Effector memory CD4-positive, alpha-beta T cell (primary cell): ENCODE measurements at regions not wholly inside any gene's neighbourhood (a gene's known extent, or its start where the extent isn't known, plus 50 kb on each side); places are given as distances from the start of the nearest gene placed in this dataset.
"Not testable (repeated sequence)": the region's sequence is repeated elsewhere in the genome, so short reads cannot be mapped to it uniquely, and the experiment has no call there.

Experiments used
- DNase-seq, 3 donors: peaks; one replicate each; pipeline ENCODE4 v3.0.0-alpha.2; 2020
- H3K27ac ChIP-seq: 2 replicates; pipeline ENCODE4 v1.7.0; 2013; ENCODE audit warnings: mild to moderate bottlenecking, low read length, moderate library complexity; ENCODE audit not compliant: insufficient read depth, poor library complexity, severe bottlenecking
- H3K27me3 ChIP-seq: replicated peaks from 2 replicates; pipeline ENCODE4 v1.7.0; 2013; ENCODE audit warnings: mild to moderate bottlenecking, low read length; ENCODE audit not compliant: insufficient read depth, control insufficient read depth, poor library complexity, severe bottlenecking
- H3K36me3 ChIP-seq: 2 replicates; pipeline ENCODE4 v1.7.0; 2013; ENCODE audit warnings: mild to moderate bottlenecking, low read length, moderate library complexity; ENCODE audit not compliant: control insufficient read depth, insufficient read depth
- H3K4me1 ChIP-seq: 2 replicates; pipeline ENCODE4 v1.7.0; 2013; ENCODE audit warnings: low read length, mild to moderate bottlenecking; ENCODE audit not compliant: control insufficient read depth, insufficient read depth, poor library complexity, severe bottlenecking
- H3K4me3 ChIP-seq: 2 replicates; pipeline ENCODE4 v1.7.0; 2013; ENCODE audit warnings: low read length, low read depth, mild to moderate bottlenecking; ENCODE audit not compliant: insufficient read depth, poor library complexity, severe bottlenecking
- H3K9me3 ChIP-seq: 2 replicates; pipeline ENCODE4 v1.7.0; 2013; ENCODE audit warnings: mild to moderate bottlenecking, low read length, moderate library complexity; ENCODE audit not compliant: control insufficient read depth

DNA sequence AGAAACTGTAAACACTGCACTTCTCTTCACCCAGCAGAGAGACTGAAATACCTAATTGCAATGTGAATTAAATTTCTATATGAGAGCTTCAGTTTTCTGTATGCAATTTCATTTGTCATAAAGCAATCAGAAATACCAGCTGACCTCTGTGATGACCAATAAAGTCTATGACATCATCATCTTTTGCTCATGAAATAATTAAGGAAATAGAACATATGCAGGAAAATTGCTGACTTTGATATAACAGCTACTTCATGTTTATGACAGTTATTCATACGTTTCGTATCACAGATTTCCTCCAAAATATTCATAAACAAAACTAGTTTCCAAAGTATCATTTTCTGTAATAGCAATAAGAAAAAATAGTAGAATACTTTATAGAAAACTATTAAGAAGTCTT lies 652.3 kb downstream of the SLCO4C1 start:
- Histone ChIP-seq H3K4me3 (no peak overlapping the region), H3K9me3 (no peaks in the 10 kb centered on the region), H3K27ac (no peak overlapping the region), H3K4me1 (no peaks in the 10 kb centered on the region), H3K36me3 (no peaks in the 10 kb centered on the region), H3K27me3 (no peaks in the 10 kb centered on the region)
- no peak for DNase-seq

DNA sequence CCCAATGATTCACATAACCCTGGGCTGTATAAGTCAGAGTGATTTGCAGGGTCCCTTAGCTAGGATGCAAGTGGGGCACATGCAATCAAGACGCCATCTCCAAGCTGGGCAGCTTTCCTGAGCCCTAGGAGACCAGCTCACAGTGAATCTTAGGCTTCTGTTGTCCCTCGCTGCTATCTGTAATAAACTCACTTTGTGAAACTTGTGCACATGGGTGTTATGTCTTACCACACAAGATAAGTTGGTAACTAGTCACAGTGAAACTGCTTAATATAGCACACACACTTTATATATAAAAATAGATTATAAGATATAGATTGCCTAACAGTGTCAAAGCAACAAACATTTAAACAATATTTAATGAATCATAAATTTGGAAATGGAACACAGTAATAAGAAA lies 658.5 kb downstream of the SLCO4C1 start:
- no peak for DNase-seq
- no peak overlapping the region for H3K4me3 ChIP-seq
- no peaks in the 10 kb centered on the region for H3K27me3 ChIP-seq
- no peaks in the 10 kb centered on the region for H3K9me3 ChIP-seq
- no peaks in the 10 kb centered on the region for H3K36me3 ChIP-seq
- no peaks in the 10 kb centered on the region for H3K4me1 ChIP-seq
- H3K27ac ChIP-seq = no peak overlapping the region

DNA sequence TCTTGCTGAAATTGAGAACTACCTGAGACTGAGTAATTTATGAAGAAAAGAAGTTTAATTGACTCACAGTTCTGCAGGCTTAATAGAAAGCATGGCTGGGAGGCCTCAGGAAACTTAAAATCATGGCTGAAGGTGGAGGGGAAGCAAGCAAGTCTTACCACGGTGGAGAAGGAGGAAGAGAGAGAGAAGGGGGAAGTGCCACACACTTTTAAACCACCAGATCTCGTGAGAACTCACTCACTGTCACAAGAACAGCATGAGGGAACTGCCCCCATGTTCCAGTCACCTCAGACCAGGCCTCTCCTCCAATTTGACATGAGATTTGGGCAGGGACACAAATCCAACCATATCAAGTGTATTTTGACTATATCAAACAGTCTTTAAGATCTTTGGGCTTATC lies 668.3 kb downstream of the SLCO4C1 start:
- not testable (repeated sequence) for H3K27ac ChIP-seq, H3K36me3 ChIP-seq, H3K4me3 ChIP-seq, DNase-seq, H3K27me3 ChIP-seq, H3K4me1 ChIP-seq, H3K9me3 ChIP-seq

DNA sequence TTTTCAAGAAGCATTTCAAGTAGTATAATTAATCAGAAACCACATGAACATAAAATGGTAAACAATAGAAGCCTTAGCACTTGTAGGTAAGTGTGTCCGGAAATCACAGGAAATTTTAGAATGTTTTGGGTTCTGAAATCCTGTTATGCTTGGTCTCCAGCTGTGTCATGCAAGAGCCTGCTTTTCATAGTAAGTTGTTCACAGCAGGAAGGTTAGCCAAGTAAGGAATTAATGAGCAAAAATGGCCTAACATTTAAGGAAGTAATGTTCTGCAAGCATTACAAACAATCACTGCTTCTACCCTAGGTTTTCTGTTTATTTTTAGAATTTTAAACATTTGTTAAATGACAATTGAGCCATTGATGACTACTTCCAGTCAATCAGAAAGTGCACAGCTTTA lies 669.5 kb downstream of the SLCO4C1 start:
- H3K36me3 ChIP-seq = no peaks in the 10 kb centered on the region
- H3K4me3 ChIP-seq = no peak overlapping the region
- H3K4me1 ChIP-seq = no peaks in the 10 kb centered on the region
- no peak for DNase-seq
- no peak overlapping the region for H3K27ac ChIP-seq
- no peaks in the 10 kb centered on the region for H3K9me3 ChIP-seq
- no peaks in the 10 kb centered on the region for H3K27me3 ChIP-seq

DNA sequence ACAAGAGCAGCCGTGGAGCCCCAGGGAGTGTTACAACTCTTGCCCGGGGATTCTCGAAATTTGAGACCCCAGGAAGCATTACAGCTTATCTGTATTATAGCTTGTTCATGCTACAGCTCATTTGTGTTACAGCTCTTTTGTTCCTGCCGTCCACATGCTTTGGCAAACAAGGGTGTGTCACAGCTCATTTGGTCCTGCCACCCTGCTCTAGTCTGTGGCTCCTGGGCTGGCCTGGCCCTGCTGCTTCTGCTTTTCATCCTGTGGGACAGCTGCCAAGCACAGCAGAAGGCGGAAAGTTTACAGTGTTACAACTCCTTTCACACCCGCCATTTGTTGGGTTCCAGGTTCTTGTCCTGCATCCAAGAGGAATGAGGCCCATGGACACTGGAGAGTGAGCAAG lies 685.0 kb downstream of the SLCO4C1 start:
- H3K27me3 ChIP-seq = no peaks in the 10 kb centered on the region
- no peak overlapping the region for H3K4me3 ChIP-seq
- H3K27ac ChIP-seq = no peak overlapping the region
- no peaks in the 10 kb centered on the region for H3K4me1 ChIP-seq
- H3K9me3 ChIP-seq = no peaks in the 10 kb centered on the region
- no peak for DNase-seq
- H3K36me3 ChIP-seq = no peaks in the 10 kb centered on the region

DNA sequence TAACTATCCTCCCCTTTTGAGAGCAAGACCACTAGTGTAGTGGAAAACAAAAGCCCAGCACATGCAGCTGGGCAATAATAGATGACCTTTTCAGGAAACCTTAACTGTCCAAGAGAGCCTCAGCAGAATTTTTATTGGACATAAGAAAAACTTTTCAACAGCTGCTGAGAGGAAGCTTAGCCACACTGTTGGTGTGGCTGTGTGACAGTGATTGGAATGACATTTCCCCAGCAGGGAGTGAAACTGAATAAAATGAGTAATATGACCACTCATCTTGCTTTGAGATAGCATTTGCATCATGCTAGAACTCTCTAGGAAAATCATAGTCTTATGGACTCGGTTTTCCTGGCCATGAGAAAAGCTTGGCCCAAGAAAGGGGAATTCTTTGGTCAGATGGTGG lies 687.8 kb downstream of the SLCO4C1 start:
- H3K9me3 ChIP-seq = no peaks in the 10 kb centered on the region
- no peaks in the 10 kb centered on the region for H3K36me3 ChIP-seq
- H3K4me1 ChIP-seq = no peaks in the 10 kb centered on the region
- no peak overlapping the region for H3K27ac ChIP-seq
- DNase-seq = no peak
- H3K27me3 ChIP-seq = no peaks in the 10 kb centered on the region
- no peak overlapping the region for H3K4me3 ChIP-seq

DNA sequence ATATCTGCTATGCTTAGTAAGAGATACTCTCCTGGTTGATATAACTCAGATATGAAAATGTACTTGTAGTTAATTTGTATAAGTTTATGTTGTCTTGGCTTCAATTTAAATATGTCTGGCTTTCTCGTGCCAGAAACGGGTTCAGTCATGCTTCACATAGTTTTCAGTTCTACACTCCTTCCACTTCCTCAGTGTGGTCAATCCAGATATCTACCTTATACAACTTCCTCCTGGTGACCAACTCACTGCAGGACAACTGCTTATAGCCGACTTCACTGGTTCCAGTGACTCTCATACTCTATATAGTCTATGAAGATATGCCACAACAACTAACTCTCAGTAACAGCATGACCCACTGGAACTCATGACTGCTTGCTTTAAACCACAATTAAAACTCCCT lies 690.4 kb downstream of the SLCO4C1 start:
- Histone ChIP-seq H3K36me3 (no peaks in the 10 kb centered on the region), H3K4me3 (no peak overlapping the region), H3K27me3 (no peaks in the 10 kb centered on the region), H3K4me1 (no peaks in the 10 kb centered on the region), H3K27ac (no peak overlapping the region), H3K9me3 (no peaks in the 10 kb centered on the region)
- no peak for DNase-seq

DNA sequence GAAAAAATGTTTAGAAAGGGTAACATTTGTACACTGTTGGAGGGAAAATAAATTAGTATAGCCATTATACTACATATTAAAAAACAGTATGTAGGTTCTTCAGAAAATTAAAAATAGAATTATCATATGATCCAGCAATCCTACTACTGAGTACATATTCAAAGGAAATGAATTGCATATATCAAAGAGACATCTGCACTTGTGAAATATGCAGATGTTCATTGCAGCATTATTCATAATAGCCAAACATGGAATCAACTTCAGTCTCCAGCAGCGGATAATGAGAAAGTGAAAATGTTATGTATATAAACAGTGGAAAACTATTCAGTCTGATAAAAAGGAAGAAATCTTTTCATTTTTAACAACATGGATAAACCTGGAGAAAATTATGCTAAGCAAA lies 695.5 kb downstream of the SLCO4C1 start:
- no peak overlapping the region for H3K4me3 ChIP-seq
- no peak for DNase-seq
- no peaks in the 10 kb centered on the region for H3K27me3 ChIP-seq
- no peak overlapping the region for H3K27ac ChIP-seq
- H3K4me1 ChIP-seq = no peaks in the 10 kb centered on the region
- H3K36me3 ChIP-seq = no peaks in the 10 kb centered on the region
- H3K9me3 ChIP-seq = no peaks in the 10 kb centered on the region

DNA sequence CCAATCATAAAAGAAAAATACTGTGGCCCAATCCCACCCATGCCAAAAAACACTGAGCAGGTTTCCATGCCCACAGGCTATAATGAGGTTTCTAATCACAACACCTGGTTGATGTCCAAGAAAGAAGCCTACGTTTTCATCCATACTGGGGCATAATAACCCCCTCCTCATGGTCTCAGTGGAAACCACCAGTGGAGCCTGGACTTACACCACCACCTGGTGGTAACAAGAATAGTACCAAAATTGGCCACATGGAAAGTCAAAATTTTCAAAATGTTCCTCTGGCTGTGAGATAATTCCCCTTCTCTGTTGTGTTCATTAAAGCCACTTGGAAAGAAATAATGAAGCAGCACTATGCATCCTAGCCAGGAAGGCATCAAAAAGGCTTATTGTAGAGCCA lies 687.3 kb upstream of the ST8SIA4 start:
- DNase-seq = no peak
- H3K9me3 ChIP-seq = no peaks in the 10 kb centered on the region
- no peaks in the 10 kb centered on the region for H3K4me1 ChIP-seq
- no peak overlapping the region for H3K27ac ChIP-seq
- H3K36me3 ChIP-seq = no peaks in the 10 kb centered on the region
- H3K27me3 ChIP-seq = no peaks in the 10 kb centered on the region
- no peak overlapping the region for H3K4me3 ChIP-seq

DNA sequence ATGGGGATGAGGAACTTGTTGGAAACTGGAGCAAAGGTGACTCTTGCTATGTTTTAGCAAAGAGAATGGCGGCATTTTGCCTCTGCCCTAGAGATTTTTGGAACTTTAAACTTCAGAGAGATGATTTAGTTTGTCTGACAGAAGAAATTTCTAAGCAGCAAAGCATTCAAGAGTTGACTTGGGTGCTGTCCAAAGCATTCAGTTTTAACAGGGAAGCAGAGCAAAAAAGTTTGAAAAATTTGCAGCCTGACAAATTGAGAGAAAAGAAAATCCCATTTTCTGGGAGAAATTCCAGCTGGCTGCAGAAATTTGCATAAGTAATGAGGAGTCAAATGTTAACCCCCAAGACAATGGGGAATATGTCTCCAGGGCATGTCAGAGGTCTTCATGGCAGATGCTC lies 682.3 kb upstream of the ST8SIA4 start:
- H3K4me3 ChIP-seq = no peak overlapping the region
- H3K4me1 ChIP-seq = no peaks in the 10 kb centered on the region
- H3K36me3 ChIP-seq = no peaks in the 10 kb centered on the region
- no peaks in the 10 kb centered on the region for H3K9me3 ChIP-seq
- no peaks in the 10 kb centered on the region for H3K27me3 ChIP-seq
- DNase-seq = no peak
- no peak overlapping the region for H3K27ac ChIP-seq

DNA sequence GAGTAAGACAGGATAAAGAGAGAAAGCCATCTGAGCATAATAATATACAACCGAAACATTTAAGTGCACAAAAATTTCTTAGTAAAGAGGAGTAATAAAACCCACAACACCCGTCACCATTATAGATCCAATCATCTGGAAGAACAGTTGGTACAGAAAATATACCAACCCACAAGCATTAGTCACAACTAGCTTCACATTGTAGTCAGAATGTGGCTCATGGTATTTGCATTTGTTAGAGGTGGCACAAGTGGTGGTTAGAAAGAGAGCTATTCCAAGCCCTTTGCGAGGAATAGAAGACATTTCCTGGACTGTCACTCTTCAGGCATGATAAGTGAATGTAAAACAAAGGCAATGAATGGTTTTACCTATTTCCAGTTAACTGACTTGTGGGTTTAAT lies 677.5 kb upstream of the ST8SIA4 start:
- H3K36me3 ChIP-seq = no peaks in the 10 kb centered on the region
- DNase-seq = no peak
- no peaks in the 10 kb centered on the region for H3K4me1 ChIP-seq
- no peak overlapping the region for H3K4me3 ChIP-seq
- H3K27me3 ChIP-seq = no peaks in the 10 kb centered on the region
- H3K27ac ChIP-seq = no peak overlapping the region
- no peaks in the 10 kb centered on the region for H3K9me3 ChIP-seq
